ENCODE measurements at regions not wholly inside any gene's neighbourhood (a gene's known extent, or its start where the extent isn't known, plus 50 kb on each side); places are given as distances from the start of the nearest gene placed in this dataset.

DNA sequence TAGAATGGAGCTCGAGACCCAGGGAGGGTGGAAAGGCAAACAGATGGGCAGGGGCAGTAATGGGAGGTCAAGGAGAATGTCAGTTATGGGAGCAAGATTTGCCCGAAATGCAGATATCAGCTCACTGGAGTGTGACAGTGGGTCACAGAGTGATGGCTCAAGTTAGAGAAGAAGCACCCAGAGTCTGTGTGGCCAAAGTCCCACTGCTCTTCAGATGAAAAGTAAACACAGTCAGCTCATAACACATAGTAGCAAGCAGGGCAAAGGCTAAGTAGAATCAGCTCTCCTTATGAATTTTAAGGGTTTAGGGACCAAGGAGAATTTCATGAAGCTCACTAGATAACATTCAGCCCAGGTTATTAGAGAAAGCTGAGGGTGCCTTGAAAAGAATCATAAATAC, 264.9 kb upstream of the MON1B start:
- no peak for DNase-seq

GRCh38 chr16:76926595-76926994, 264.4 kb upstream of the MON1B start:
- DNase-seq, result no peak

DNA sequence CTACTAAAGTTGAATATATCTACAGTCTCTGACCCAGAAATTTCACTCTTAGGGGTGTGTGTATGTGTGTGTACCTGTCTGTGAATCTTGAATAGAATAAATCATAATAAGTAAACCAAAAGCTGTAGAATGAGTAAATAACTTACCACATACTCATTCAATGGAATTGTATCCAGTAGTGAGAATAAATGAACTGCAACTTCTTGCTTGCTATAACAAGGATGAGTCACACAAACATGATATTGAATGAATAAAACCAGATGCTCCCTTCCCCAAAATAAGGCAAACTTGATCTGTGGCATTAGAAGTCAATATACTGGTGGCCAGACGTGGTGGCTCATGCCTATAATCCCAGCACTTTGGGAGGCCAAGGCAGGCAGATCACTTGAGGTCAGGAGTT, 259.8 kb upstream of the MON1B start:
- DNase-seq, result no peak

- DNase-seq, result peak; percentile 35
These were observed 258.3 kb upstream of the MON1B start for GRCh38 chr16:76932541-76933211.

- DNase-seq, result no peak
These were observed 250.7 kb upstream of the MON1B start for GRCh38 chr16:76940251-76940650.

- no peak for DNase-seq
These were observed 249.9 kb upstream of the MON1B start for GRCh38 chr16:76941113-76941512.

DNA sequence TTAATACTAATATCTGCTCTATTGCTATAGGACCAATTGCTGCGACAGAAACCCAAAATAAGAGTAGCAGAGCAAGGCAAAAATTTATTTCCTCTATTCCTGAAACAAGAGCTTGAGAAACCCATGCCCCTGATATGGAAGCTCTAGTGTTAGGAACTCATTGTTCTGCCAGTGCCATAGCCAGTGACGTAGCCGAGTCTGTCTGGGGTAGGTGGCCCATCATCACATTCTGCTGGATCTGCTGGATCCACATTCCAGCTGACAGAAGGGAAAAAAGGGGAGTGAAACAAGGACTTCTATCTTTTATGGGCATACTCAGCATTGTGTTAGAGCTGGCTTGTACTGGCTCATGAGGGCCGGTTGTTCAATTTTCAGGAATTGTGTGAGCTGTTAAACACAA, 248.9 kb upstream of the MON1B start:
- no peak for DNase-seq

- no peak for DNase-seq
These were observed 247.1 kb upstream of the MON1B start for GRCh38 chr16:76943921-76944320.

DNA sequence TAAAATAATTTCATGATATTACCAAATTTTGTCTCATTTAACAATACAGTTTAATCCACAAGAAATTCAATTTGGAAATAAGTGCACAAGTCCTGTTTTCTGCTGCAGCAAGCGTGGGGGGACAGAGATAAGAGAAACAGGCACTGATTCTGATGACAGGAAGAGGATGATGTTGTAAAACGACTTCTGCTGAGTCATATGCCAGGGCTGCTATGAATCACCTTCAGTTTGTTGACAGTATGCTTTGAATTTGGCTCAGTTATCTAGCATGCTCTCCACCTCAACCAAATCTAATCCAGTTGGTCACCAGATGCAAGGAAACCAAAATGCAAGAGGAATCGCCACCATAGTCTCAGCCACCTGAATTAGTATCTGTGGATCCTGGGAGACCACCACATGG, 244.1 kb upstream of the MON1B start:
- peak; percentile 66 for DNase-seq

DNA sequence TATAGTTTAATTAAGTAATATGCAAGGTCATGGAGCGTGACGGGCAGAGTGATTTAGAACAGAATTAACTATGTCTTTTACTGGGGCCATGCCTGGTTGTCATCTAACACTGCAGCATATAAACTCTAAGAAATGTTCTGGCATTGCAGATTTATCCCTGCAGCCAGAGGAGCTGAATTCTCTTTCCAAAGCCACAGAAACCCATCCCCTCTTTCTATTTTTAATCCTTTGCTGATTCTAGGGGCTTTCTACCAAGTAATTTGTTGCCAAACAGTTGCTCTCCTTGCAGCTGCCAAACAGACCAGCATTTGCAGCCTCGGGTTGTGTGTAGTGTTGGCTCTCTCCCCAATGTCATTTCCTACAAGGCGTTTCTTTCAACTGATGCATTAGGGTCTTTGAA, 243.2 kb upstream of the MON1B start:
- DNase-seq, result no peak

DNA sequence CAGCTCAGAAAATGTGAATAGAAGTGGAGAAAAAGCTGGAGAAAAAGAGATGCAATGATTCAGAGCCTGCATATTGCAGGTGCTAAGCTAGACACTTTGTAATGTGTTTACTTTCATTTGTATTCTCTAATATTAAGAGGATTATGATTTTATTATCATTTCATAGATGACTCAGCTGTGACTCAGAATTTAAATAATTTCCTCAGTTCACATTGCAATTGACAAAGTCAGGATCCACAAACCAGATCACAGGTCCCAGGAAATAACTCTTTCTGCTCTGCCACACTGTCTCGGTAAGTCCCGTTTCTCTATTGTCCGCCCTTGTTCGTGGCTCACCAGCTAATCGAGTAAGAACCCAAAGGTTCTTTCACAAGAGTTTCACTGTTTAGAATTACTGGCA, 235.4 kb upstream of the MON1B start:
- no peak for DNase-seq

- no peak for DNase-seq
These were observed 234.6 kb upstream of the MON1B start for GRCh38 chr16:76956394-76956793.

DNA sequence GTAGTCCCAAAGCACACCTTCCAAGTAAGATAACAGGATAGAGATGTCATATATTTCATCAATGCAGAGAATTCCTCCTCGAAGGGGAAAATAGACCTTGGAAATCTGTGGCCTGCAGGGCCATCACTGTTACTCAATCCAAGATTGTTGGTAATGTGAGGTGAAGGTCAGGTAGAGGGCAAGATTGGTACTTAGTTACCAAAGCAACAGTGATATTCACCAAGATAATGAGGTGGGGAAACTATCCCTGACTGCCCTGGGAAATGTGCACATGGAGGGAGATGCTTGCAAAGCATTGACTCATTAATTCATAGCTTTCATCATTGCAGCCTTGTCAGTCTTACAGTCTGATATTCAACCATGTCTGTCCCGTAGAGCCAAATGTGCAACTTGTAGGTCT, 234.1 kb upstream of the MON1B start:
- DNase-seq, result no peak

DNA sequence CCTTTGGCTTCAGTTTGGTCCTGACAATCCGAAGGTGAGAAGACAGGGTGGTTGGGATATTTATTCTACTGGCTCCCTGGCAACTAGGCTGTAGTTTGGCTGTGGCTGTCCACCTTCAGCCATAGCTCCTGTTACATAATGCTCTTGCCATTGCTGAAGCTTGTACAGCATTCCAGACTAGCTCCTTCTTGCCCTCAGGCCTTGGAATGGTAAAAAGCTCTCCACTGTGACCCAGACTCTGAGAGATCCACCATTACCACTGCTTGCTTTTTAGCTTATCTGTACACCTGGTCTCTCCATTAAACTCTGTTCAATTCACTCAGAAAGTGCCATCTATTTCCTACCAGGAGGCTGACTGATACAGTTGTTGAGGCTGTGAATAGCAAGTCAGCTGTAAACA, 231.8 kb upstream of the MON1B start:
- DNase-seq, result no peak

- DNase-seq, result no peak
These were observed 227.2 kb upstream of the MON1B start for GRCh38 chr16:76963614-76964315.

DNA sequence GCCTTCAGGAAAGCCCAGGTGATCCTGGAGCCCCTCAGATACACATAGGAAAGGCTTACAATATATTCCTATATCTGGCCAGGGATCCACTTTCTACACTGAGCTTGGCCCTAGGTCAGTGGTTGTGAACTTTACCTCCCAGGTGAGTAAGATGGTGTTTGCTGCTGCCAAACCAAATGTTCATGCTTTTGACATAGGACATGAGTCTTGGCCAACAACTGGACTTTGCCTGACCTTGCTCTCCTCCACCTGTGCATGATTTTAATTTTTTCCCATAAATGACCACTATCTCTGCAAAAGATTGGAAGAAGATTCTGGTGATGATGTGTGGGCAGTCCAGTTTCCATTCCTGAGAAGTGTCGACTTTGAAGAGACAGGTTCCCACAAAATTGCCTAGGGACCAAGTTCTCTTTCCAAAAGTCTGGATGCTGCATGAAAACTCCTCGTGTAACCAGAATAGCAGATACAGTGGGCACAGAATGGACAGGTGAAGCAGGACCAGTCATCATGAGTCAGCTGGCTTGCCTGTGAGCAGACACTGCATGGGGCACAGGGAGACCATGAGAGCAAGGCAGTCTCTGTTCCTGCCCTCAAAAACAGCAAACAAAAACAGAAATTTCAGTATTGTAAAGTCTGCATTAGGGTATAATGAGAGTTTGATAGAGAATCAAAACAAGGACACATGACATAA, 226.4 kb upstream of the MON1B start:
- peak; percentile 8 for DNase-seq

DNA sequence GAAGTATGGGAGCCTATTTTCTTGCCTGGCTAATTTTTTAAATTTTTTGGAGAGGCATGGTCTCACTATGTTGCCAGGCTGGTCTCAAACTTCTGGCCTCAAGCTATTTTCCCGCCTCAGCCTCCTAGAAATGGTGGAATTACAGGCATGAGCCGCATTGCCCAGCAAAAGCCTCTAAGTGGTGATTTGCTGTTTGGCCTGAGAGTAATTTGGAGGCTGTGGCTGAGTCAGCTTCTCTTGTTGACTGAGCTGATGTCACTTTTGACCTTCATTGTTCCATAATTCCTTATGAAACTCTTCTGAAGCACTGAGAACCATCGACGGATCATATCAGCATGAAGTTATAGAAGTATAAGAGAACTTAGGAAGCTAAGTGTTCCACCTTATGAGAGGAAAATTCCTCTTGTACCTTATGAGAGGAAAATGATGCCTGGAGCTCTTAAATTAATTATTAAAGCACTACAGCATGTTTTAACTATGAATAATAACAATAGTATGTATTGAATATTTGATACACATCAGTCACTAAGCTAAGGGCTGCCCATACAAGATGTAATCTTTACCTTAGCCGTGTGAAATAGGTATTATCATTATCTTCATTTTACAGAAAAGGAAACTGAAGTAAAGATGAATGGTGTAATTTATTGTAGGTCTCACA, 220.8 kb upstream of the MON1B start:
- DNase-seq, result peak; percentile 29

GRCh38 chr16:76970745-76971099, 220.3 kb upstream of the MON1B start:
- no peak for DNase-seq

DNA sequence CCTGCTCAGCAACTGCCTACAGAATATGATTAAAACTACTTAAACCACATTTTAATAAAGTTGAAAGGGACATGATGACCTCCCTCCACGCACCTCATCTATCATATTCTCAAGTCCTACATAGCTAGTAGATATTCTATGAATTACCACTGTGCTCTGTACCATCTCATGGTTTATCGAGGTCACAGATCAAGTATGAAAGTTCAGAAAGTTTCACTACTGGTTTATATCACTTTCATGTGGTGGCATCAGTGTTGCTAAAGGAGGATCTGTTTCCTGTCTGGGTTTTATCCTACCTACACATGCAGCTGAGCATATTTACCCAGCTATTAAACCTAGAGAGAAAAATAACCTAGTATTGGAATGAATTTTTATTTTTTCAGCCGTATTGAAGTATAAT, 214.9 kb upstream of the MON1B start:
- no peak for DNase-seq

GRCh38 chr16:76976756-76977155, 214.2 kb upstream of the MON1B start:
- DNase-seq, result no peak

- DNase-seq, result peak; percentile 61
These were observed 206.8 kb upstream of the MON1B start for GRCh38 chr16:76984196-76984595.

DNA sequence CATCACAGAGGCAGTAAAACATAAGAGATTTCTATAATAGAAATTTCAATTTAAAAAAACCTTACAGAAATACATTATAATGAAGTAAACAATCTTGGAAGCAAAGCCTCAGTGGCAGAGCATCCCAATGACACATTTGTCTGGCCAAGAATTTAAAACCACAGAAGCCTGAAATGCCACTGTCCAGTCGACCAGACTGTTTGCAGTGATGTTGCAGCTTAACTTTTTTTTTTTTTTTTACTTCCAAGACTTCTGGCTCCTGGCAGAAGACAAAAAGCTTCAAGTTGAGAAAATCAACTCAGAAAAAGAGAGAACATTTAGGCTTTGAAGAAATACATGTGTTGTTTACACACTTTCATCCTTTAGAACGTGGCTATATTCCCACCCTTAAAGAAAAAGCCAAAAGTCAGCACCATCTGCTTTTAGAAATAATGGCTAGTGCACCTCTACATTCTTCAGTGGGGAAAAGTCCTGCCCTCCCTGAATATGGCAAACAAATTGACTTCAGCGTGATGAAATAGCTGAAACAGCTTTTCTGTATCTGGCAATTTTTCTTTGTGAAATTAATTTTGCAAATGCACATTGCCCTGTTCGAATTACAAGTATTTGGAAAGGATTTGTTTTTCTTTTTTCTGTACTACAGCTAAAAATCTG, 205.5 kb upstream of the MON1B start:
- DNase-seq, result peak; percentile 24

DNA sequence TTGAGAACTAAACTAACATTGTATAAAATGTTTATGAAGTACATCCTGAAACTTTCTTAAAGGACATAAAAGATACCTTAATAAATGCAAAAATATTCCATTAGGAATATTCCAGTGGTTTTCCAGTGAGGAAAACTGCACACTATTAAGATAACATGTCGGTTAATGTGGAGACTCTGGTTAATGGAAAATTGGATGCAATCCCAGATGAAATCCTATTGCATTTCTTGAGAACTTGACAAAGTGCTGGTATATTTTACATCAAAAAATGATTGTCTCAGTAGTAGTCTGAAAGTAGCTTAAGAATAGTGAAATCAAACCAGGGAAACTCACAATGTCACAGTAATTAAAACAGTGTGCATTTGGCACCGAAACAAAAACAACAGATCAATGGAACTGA, 202.5 kb upstream of the MON1B start:
- DNase-seq, result no peak
